Mesothelial cell of epicardium (in vitro differentiated cells): ENCODE measurements at regions not wholly inside any gene's neighbourhood (a gene's known extent, or its start where the extent isn't known, plus 50 kb on each side); places are given as distances from the start of the nearest gene placed in this dataset.

Source experiments
- DNase-seq, 2 experiments: peaks; one replicate each; pipeline ENCODE4 v3.0.0; 2021; ENCODE audit warnings: low spot score in 2 of 2; ENCODE audit not compliant: unreplicated experiment in 2 of 2
- H3K27ac Mint-ChIP-seq: 2 replicates; pipeline ENCODE4 v1.8.0; 2021; ENCODE audit warnings: mixed read lengths
- H3K27me3 Mint-ChIP-seq: 2 replicates; pipeline ENCODE4 v1.8.0; 2021; ENCODE audit warnings: low read depth, mixed read lengths
- H3K36me3 Mint-ChIP-seq: 2 replicates; pipeline ENCODE4 v1.8.0; 2021; ENCODE audit warnings: mixed read lengths
- H3K4me1 Mint-ChIP-seq: 2 replicates; pipeline ENCODE4 v1.8.0; 2021; ENCODE audit warnings: mixed read lengths
- H3K4me3 Mint-ChIP-seq: 2 replicates; pipeline ENCODE4 v1.8.0; 2021; ENCODE audit warnings: mild to moderate bottlenecking, moderate library complexity, mixed read lengths
- H3K9me3 Mint-ChIP-seq: 2 replicates; pipeline ENCODE4 v1.8.0; 2021; ENCODE audit warnings: mixed read lengths
- CTCF ChIP-seq: fragments of 200-600 bp; sonication (generic); IDR thresholded peaks from one replicate; pipeline ENCODE4 v1.5.0; 2021; ENCODE audit warnings: antibody characterized with exemption; ENCODE audit not compliant: unreplicated experiment

GRCh38 chr2:239883326-239884050, 141.7 kb downstream of the NDUFA10 start:
- Mint-ChIP-seq H3K4me1 (peaks cover 30% of the 10 kb centered on the region), H3K4me3 (no peak overlapping the region), H3K9me3 (peaks cover 32% of the 10 kb centered on the region), H3K36me3 (peaks cover 5% of the 10 kb centered on the region), H3K27me3 (no peaks in the 10 kb centered on the region), H3K27ac (no peak overlapping the region)
- TF ChIP-seq CTCF: no peak
- DNase-seq: peak in 1 of 2 experiments; percentile 24

GRCh38 chr2:239882781-239883180, 142.4 kb downstream of the NDUFA10 start:
- Mint-ChIP-seq H3K27ac (no peak overlapping the region), H3K4me1 (peaks cover 30% of the 10 kb centered on the region), H3K9me3 (peaks cover 31% of the 10 kb centered on the region), H3K4me3 (no peak overlapping the region), H3K36me3 (peaks cover 5% of the 10 kb centered on the region), H3K27me3 (no peaks in the 10 kb centered on the region)
- DNase-seq: peak in 1 of 2 experiments; percentile 6
- TF ChIP-seq CTCF: no peak

- TF ChIP-seq CTCF: peak; percentile 70
- H3K4me3 Mint-ChIP-seq: no peak overlapping the region
- H3K27me3 Mint-ChIP-seq: peaks cover 2% of the 10 kb centered on the region
- H3K9me3 Mint-ChIP-seq: peaks cover 27% of the 10 kb centered on the region
- H3K36me3 Mint-ChIP-seq: peaks cover 5% of the 10 kb centered on the region
- peak overlapping the region; percentile 75 for H3K27ac Mint-ChIP-seq
- peak in 1 of 2 experiments; percentile 54 for DNase-seq
- H3K4me1 Mint-ChIP-seq: peaks cover 30% of the 10 kb centered on the region
Observed at GRCh38 chr2:239882331-239882732, 142.8 kb downstream of the NDUFA10 start.

GRCh38 chr2:239881561-239882320, 143.4 kb downstream of the NDUFA10 start:
- Mint-ChIP-seq H3K4me1 (peaks cover 30% of the 10 kb centered on the region), H3K27ac (peak overlapping the region; percentile 75), H3K27me3 (peaks cover 6% of the 10 kb centered on the region), H3K4me3 (peak overlapping the region; percentile 9), H3K36me3 (peaks cover 5% of the 10 kb centered on the region), H3K9me3 (peaks cover 21% of the 10 kb centered on the region)
- peak in 1 of 2 experiments; percentile 41 for DNase-seq
- TF ChIP-seq CTCF: no peak

- Mint-ChIP-seq H3K27ac (peak overlapping the region; percentile 60), H3K36me3 (peaks cover 5% of the 10 kb centered on the region), H3K4me3 (no peak overlapping the region), H3K4me1 (peaks cover 30% of the 10 kb centered on the region), H3K27me3 (peaks cover 10% of the 10 kb centered on the region), H3K9me3 (peaks cover 14% of the 10 kb centered on the region)
- TF ChIP-seq CTCF: no peak
- DNase-seq: peak in 1 of 2 experiments; percentile 37
Observed at GRCh38 chr2:239881031-239881471, 144.1 kb downstream of the NDUFA10 start.
